Fibroblast of the aortic adventitia (primary cell): ENCODE measurements at regions not wholly inside any gene's neighbourhood (a gene's known extent, or its start where the extent isn't known, plus 50 kb on each side); places are given as distances from the start of the nearest gene placed in this dataset.
A peak's percentile ranks its signal among the peaks of the same experiment; 100 is the strongest.
"Not testable (repeated sequence)": the region's sequence is repeated elsewhere in the genome, so short reads cannot be mapped to it uniquely, and the experiment has no call there.

Experiments
- DNase-seq: peaks from one replicate; pipeline ENCODE4 v3.0.0-alpha.2; 2010; ENCODE audit warnings: low read depth
- H3K4me3 ChIP-seq: 2 replicates; pipeline ENCODE4 v1.5.1; 2011; ENCODE audit warnings: low read depth, mild to moderate bottlenecking, control low read depth, low read length, moderate library complexity
- CTCF ChIP-seq: IDR thresholded peaks from 2 replicates; pipeline ENCODE4 v1.5.1; 2011; ENCODE audit warnings: mild to moderate bottlenecking, low read length, control low read depth, inconsistent platforms; ENCODE audit not compliant: insufficient read depth

GRCh38 chr6:137623293-137623692 is 129.1 kb upstream of the OLIG3 start:
- no peak overlapping the region for H3K4me3 ChIP-seq
- DNase-seq = no peak
- no peak for TF ChIP-seq CTCF

- no peak for DNase-seq
- no peak for TF ChIP-seq CTCF
- H3K4me3 ChIP-seq = no peak overlapping the region
Observed at GRCh38 chr6:137625100-137625661, 131.0 kb upstream of the OLIG3 start.

- DNase-seq = no peak
- TF ChIP-seq CTCF = no peak
- H3K4me3 ChIP-seq = no peak overlapping the region
Observed at GRCh38 chr6:137625808-137626207, 131.6 kb upstream of the OLIG3 start.

GRCh38 chr6:137630666-137631065 is 136.5 kb upstream of the OLIG3 start:
- no peak for DNase-seq
- no peak for TF ChIP-seq CTCF
- no peak overlapping the region for H3K4me3 ChIP-seq

GRCh38 chr6:137631323-137631722 is 137.1 kb upstream of the OLIG3 start:
- no peak overlapping the region for H3K4me3 ChIP-seq
- TF ChIP-seq CTCF = no peak
- no peak for DNase-seq

- not testable (repeated sequence) for H3K4me3 ChIP-seq, DNase-seq
Observed at GRCh38 chr6:137634177-137634576, 140.0 kb upstream of the OLIG3 start.

GRCh38 chr6:137637121-137637520 is 142.9 kb upstream of the OLIG3 start:
- DNase-seq = peak; percentile 100
- no peak overlapping the region for H3K4me3 ChIP-seq
- no peak for TF ChIP-seq CTCF
